GM18873 (cell line): ENCODE measurements at regions not wholly inside any gene's neighbourhood (a gene's known extent, or its start where the extent isn't known, plus 50 kb on each side); places are given as distances from the start of the nearest gene placed in this dataset.

Experiments used
- ATAC-seq: cut with Tn5 transposase; IDR thresholded peaks from one replicate; pipeline ENCODE4 v1.9.1; 2021; ENCODE audit warnings: mild to moderate bottlenecking, moderate library complexity, moderate number of reproducible peaks; ENCODE audit not compliant: unreplicated experiment, low FRiP score

DNA sequence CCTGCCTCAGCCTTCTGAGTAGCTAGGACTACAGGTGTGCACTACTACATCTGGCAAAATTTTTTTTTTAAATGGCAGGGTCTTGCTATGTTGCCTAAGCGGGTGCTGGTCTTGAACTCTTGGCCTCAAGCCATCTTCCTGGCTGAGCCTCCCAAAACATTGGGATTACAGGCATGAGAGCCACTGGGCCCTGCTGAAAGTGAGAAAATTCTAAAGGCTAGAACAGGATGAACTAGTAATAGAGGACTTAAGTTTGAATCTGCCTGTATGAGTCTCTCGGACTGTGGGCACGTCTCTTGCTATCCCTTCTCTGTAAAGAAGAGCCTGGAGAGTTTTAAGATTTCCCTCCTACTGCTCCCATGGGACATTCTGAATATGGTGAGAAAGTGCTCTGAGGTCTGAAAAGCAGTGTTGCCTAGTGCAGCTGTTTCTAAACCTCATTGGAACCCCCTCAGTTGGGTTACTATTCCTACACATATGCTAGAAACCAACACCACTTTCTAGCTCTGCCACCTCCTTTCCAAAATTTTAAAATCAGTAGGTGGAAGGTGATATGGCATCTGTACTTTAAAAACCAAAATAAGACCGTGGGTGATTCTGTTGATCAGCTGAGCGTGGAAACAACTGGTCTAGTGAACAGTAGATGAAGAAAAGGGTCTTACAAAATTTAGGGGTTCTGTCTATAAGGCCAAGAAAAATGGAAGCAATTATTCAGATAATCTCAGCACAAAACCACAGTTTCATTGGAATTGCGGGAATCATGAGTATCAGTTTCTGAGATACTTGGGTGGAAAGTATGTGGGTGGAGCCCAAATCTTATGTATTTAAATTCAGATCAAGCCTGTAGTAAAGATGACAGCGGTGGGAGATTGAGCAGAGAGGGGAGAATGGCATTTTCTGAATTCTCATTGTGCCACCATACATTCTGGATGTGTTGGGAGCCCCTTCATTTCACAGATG, 259.8 kb upstream of the CXCR4 start:
- ATAC-seq = no peak

GRCh38 chr2:136376798-136377211, 258.9 kb upstream of the CXCR4 start:
- no peak for ATAC-seq

GRCh38 chr2:136376211-136376610, 258.3 kb upstream of the CXCR4 start:
- no peak for ATAC-seq

GRCh38 chr2:136375017-136375901, 257.3 kb upstream of the CXCR4 start:
- ATAC-seq = peak; percentile 40

GRCh38 chr2:136373841-136374240, 255.9 kb upstream of the CXCR4 start:
- ATAC-seq = no peak

GRCh38 chr2:136373029-136373428, 255.1 kb upstream of the CXCR4 start:
- ATAC-seq = no peak

DNA sequence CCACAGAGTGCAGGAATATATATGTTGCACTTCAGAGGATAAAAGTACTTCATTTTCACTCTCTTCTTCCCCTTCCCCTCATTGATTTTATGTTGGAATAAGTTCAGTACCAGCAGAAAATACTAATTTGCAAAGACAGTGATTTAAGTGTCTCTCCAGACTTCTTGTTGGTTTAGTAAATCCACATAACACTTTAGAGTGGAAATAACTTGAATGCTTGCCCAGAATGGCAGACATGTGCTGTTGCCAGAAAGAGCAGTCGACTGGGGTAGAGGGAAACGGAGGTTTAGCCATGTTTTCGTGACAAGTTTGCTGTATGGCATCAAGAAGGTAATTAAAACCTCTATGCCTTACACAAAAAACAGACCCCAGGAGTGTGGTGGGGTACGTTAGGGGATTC, 246.0 kb upstream of the CXCR4 start:
- no peak for ATAC-seq

GRCh38 chr2:136363470-136363869, 245.5 kb upstream of the CXCR4 start:
- ATAC-seq = no peak

DNA sequence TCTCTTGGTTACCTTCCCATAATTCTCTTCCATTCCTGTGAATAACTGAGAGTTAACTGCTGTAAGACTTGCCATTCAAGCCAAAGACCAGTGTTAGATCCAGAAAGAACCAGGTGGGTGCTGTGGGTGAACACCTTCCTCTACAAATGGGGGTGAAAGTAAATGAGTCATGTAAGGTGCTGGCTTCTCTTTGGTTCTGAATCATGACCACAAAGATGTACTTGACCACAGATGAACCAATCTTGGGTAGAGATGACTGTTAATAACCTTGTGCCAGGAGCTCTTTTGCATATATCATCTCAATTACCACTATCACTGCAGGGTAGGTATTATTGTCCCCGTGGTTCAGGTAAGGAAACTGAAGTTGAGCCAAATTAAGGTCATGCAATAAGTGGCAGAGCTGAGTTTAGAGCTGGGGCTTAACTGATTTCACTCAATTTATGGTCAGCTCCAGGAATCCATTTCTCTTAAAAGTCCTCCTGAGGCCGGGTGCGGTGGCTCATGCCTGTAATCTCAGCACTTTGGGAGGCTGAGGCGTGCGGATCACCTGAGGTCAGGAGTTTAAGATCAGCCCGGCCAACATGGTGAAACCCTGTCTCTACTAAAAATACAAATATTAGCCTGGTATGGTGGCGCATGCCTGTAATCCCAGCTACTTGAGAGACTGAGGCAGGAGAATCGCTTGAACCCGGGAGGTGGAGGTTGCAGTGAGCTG, 244.9 kb upstream of the CXCR4 start:
- ATAC-seq = peak; percentile 95

DNA sequence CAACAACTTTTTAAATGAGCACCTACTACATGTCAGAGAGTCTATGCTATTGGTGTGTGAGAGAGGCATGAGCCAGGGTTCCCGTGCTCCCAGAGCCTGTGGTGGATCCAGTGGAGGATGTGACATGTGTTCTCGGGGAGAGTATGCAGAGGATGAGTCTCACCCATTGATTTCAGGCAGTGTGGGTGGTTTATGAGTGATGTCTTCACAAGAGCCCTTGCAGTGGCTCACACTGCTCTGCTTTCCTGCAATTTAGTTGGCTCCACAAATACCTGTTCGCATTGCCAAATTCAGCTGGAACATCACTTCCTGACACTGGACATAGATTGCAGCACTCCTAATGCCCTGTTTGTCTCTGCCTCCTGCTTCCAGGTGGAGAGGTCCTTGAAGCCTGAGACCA, 243.6 kb upstream of the CXCR4 start:
- ATAC-seq = no peak

GRCh38 chr2:136360790-136361189, 242.8 kb upstream of the CXCR4 start:
- ATAC-seq = no peak

- ATAC-seq = no peak
These were observed 241.4 kb upstream of the CXCR4 start for GRCh38 chr2:136359121-136359965.

DNA sequence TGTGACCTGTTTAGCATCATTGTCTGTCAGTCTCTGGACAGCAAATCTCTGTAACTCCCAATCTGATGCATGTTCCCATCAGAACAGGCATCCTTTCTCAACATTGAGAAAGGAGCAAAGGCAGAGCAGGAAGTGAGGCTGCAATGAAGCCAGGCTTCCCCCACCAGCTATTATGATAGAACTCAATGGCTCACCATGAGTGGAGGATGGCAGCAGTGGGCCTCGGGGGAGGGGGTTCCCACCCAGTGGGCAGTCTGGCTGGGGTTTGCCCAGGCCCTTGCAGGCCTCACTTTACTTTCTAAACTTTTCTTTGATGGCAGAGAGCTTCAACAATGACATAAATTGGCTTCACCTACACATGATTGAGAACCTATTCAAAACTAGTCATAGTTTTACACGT, 240.6 kb upstream of the CXCR4 start:
- ATAC-seq = no peak

DNA sequence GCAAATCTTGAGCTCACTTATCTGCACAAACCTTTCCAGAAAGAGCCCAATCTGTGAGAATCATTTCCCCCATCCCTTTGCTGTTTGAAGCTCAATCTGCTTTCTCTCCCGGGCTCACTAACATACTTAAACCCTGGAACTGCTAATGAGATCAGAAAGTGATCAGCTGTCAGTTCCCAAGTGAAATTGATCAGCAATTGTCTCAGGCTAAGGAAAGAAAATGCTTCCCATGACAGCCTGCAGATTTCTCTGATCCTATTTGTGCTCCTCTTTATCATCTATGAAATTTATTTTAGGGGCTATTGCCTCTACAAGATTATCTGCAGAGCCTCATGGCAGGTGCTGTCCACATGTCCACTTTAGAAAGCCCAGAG, 239.0 kb upstream of the CXCR4 start:
- no peak for ATAC-seq

DNA sequence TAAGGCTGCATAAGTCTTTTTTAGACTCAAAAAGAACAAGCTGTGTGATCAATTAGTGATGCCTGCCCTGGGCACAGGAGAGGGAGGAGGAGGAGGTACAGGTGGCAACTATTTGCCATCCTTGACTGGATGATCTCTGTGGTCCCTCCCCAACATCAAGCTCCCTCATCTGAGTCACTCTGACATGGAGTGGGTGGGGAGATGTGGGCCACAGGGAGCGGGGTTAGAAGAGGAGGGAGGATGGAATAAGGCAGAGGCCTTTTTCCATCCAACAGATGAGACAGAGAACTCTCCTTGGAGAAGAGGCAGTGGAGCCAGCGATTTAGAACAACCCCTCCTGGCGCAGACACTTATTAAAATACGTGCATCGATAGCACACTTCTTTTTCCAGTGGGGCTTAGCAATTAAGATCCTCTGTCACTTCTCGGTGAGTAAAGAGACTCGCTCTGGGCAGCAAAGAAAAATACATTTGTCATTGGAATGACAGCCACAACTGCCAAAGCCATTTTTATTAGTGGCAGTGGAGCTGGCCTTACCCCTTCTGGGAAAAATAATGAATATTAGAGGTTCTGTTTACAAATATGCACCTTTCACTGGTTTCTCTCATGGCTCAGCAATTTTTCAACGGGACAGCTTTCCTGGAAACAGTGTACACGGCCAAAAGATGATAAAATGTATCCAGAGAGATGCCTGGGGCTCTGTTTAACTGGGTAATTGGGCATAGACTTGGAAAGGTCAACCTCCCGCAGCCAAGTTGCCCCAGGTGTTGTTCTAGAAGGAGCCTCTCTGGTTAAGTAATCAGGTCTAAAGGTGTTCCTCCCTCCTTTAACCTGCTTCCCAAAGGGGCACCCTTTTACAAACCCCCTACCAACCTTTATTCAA, 238.4 kb upstream of the CXCR4 start:
- ATAC-seq = no peak

DNA sequence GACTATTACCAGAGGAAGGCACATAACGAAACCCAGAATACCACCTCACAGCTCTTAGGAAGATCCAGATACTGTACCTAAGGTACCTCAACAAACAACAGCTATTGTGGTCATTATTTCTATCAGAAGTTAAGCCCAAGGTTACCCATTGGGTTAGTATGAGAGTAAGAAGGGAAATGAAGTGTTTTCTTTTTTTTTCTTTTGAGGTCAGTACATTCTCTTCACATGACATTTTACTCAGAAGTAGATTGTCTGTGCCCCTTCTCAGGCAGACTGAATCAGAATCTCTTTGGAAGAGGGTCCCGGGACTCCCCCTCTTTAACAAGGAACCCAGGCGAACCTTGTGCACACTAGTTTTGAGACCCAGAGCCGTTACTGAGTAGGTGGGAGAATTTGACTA, 233.7 kb upstream of the CXCR4 start:
- no peak for ATAC-seq

- ATAC-seq = no peak
These were observed 230.0 kb upstream of the CXCR4 start for GRCh38 chr2:136347981-136348380.

- no peak for ATAC-seq
These were observed 226.4 kb upstream of the CXCR4 start for GRCh38 chr2:136344339-136344738.

- no peak for ATAC-seq
These were observed 224.2 kb upstream of the CXCR4 start for GRCh38 chr2:136342138-136342537.
